Neural progenitor cell (in vitro differentiated cells): ENCODE measurements at regions not wholly inside any gene's neighbourhood (a gene's known extent, or its start where the extent isn't known, plus 50 kb on each side); places are given as distances from the start of the nearest gene placed in this dataset.

Source experiments
- EZH2phosphoT487 ChIP-seq: fragments of 200-600 bp; sonication (generic); IDR thresholded peaks from 2 replicates; pipeline ENCODE4 v1.6.1; 2017; ENCODE audit warnings: antibody characterized with exemption
- TF ChIP-seq, protein P1 (sequence below): fragments of 200-600 bp; sonication (generic); IDR thresholded peaks from 2 replicates; pipeline ENCODE4 v1.5.1; 2017; ENCODE audit warnings: antibody characterized with exemption, mild to moderate bottlenecking

DNA sequence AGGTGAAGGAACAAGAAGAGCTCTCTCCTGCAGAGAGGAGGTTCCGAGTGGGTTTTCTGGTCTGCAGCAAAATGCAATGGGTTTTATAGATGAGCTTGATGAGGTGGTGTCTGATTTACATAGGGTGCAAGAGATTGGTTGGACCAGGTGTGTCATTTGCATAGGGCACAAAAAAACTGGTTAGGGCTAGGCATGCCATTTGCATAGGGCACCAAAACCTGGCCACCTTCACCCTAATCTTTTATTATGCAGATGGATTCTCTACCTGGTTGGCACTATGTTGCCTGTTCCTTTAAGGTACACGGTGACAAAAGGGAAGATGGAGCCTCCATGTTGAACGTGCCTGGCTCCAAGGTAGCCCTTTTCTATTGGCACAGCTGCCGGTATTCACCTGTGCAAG lies 94.5 kb upstream of the PRKX start:
- TF ChIP-seq EZH2phosphoT487, result no peak
- TF ChIP-seq, protein P1, sequence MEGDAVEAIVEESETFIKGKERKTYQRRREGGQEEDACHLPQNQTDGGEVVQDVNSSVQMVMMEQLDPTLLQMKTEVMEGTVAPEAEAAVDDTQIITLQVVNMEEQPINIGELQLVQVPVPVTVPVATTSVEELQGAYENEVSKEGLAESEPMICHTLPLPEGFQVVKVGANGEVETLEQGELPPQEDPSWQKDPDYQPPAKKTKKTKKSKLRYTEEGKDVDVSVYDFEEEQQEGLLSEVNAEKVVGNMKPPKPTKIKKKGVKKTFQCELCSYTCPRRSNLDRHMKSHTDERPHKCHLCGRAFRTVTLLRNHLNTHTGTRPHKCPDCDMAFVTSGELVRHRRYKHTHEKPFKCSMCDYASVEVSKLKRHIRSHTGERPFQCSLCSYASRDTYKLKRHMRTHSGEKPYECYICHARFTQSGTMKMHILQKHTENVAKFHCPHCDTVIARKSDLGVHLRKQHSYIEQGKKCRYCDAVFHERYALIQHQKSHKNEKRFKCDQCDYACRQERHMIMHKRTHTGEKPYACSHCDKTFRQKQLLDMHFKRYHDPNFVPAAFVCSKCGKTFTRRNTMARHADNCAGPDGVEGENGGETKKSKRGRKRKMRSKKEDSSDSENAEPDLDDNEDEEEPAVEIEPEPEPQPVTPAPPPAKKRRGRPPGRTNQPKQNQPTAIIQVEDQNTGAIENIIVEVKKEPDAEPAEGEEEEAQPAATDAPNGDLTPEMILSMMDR, result no peak
